Right lobe of liver (tissue), 4 donors: ENCODE measurements at regions not wholly inside any gene's neighbourhood (a gene's known extent, or its start where the extent isn't known, plus 50 kb on each side); places are given as distances from the start of the nearest gene placed in this dataset.
"Not testable (repeated sequence)": the region's sequence is repeated elsewhere in the genome, so short reads cannot be mapped to it uniquely, and the experiment has no call there.

Experiments
- CTCF ChIP-seq, 4 donors: fragments of 200-600 bp in 3 of 4; fragments of 450-650 bp in 1 of 4; IDR thresholded peaks; one replicate each; pipeline versions ENCODE4 v1.5.1 to v1.8.0; 2016 to 2022; ENCODE audit warnings: antibody characterized with exemption in 4 of 4, mild to moderate bottlenecking in 2 of 4
- POLR2A ChIP-seq: fragments of 450-650 bp; IDR thresholded peaks from one replicate; pipeline ENCODE4 v1.6.1; 2017; ENCODE audit warnings: antibody characterized with exemption, mild to moderate bottlenecking
- donor health status: DM: no; HTN: no; CAD: no.
- donor health status: DM: no; HTN: no; CAD: no.
- donor health status: DM: no; HTN: yes; CAD: no.

- TF ChIP-seq CTCF (IDR thresholded peaks at IDR 0.05); POLR2A: not testable (repeated sequence)
Measured at GRCh38 chr22:49698616-49699015, 129.1 kb downstream of the BRD1 start.
